Gastroesophageal sphincter (tissue), 3 donors: ENCODE measurements at regions not wholly inside any gene's neighbourhood (a gene's known extent, or its start where the extent isn't known, plus 50 kb on each side); places are given as distances from the start of the nearest gene placed in this dataset.

Experiments used
- CTCF ChIP-seq, 4 experiments: fragments of 200-600 bp in 2 of 4; fragments of 450-650 bp in 2 of 4; sonication (generic) in 1 of 4; IDR thresholded peaks; one replicate each; pipeline ENCODE4 v1.5.1; 2017 to 2019; ENCODE audit warnings: antibody characterized with exemption in 4 of 4, mild to moderate bottlenecking in 2 of 4, moderate library complexity in 2 of 4
- EP300 ChIP-seq: sonication (generic); formaldehyde crosslinking; IDR thresholded peaks from one replicate; pipeline ENCODE4 v1.6.1; 2017; ENCODE audit warnings: antibody characterized with exemption, mild to moderate bottlenecking
- POLR2A ChIP-seq, 2 donors: fragments of 450-650 bp; IDR thresholded peaks; one replicate each; pipeline ENCODE4 v1.6.1; 2017; ENCODE audit warnings: antibody characterized with exemption in 2 of 2, mild to moderate bottlenecking in 2 of 2, moderate library complexity in 1 of 2
- POLR2AphosphoS5 ChIP-seq: sonication (generic); formaldehyde crosslinking; IDR thresholded peaks from one replicate; pipeline ENCODE4 v1.6.1; 2017; ENCODE audit warnings: antibody characterized with exemption

- TF ChIP-seq POLR2A (IDR thresholded peaks at IDR 0.05) = no peak
- TF ChIP-seq POLR2AphosphoS5 = no peak
- TF ChIP-seq CTCF (IDR thresholded peaks at IDR 0.05) = no peak
- no peak for TF ChIP-seq EP300
Measured at GRCh38 chr11:33505093-33505492, 195.5 kb downstream of the C11orf91 start.
